ENCODE measurements at regions not wholly inside any gene's neighbourhood (a gene's known extent, or its start where the extent isn't known, plus 50 kb on each side); places are given as distances from the start of the nearest gene placed in this dataset.

DNA sequence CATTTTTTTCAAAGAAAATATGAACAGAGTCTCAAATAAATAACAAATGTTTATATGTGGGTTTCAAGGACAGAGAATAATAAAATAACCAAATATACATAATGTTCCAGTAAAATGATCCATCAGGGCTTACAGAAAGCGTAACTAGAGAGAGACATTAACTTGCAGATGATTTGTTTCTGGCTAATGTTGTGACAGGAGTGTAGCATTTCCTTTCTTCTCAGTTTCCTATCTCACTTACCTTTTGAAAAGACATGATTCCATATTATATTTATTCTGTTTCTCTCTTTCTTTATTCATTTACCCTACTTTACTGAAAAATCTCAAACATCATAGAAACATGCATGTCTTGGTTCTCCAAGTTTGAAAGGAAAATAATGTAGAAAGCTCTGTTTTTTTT lies 451.3 kb upstream of the CDH9 start:
- Histone ChIP-seq H3K36me3 (no peaks in the 10 kb centered on the region), H3K27ac (no peak overlapping the region), H3K4me3 (no peak overlapping the region), H3K27me3 (no peaks in the 10 kb centered on the region), H3K4me1 (no peaks in the 10 kb centered on the region), H3K9me3 (no peaks in the 10 kb centered on the region)
- in situ Hi-C loops (cut with MboI; ENCODE audit: low pct_ligation_motif_present in 1 of 4, low pct_unique_long_range_greater_than_20kb in 1 of 4, low sequenced_read_pairs in 3 of 4): no loop called here
- TF ChIP-seq POLR2A (IDR thresholded peaks at IDR 0.05) (no peak), EP300 (IDR thresholded peaks at IDR 0.05; ENCODE audit: low read depth) (no peak), POLR2AphosphoS5 (IDR thresholded peaks at IDR 0.05) (no peak)
- TF ChIP-seq, protein P1, sequence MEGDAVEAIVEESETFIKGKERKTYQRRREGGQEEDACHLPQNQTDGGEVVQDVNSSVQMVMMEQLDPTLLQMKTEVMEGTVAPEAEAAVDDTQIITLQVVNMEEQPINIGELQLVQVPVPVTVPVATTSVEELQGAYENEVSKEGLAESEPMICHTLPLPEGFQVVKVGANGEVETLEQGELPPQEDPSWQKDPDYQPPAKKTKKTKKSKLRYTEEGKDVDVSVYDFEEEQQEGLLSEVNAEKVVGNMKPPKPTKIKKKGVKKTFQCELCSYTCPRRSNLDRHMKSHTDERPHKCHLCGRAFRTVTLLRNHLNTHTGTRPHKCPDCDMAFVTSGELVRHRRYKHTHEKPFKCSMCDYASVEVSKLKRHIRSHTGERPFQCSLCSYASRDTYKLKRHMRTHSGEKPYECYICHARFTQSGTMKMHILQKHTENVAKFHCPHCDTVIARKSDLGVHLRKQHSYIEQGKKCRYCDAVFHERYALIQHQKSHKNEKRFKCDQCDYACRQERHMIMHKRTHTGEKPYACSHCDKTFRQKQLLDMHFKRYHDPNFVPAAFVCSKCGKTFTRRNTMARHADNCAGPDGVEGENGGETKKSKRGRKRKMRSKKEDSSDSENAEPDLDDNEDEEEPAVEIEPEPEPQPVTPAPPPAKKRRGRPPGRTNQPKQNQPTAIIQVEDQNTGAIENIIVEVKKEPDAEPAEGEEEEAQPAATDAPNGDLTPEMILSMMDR (IDR thresholded peaks at IDR 0.05): no peak
- intact Hi-C loops (cut with DNase I; ENCODE audit: low total_unique reads): no loop called here
- WGBS, 2 donors (ENCODE audit: low coverage in 1 of 2): 73 to 80% methylated on average over 1 of the region's 1 CpG
- no peak for DNase-seq

DNA sequence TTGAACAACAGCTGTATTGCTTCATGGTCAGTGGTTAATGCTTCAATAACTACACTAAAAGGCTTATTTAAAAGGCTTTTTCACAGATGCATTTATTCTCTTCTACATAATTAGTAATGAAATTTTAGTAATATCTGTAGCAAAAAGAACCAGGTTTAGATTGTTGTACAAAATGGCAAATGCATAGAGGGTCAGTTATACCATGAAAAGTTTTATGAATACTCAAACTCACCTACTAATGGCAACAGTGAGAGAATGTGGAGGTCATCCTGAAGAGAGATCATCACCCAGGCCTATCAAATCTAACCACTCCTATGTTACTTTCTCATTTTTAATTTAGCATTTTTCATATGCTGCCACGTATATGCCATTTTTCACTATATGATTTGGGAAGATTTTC lies 444.3 kb upstream of the CDH9 start:
- 82% methylated on average over 1 of the region's 1 CpG for WGBS, 2 donors (ENCODE audit: low coverage in 1 of 2)
- Histone ChIP-seq H3K4me3 (no peak overlapping the region), H3K27me3 (no peaks in the 10 kb centered on the region), H3K27ac (no peak overlapping the region), H3K9me3 (peaks cover 2 to 3% of the 10 kb centered on the region in 2 donors), H3K36me3 (no peaks in the 10 kb centered on the region), H3K4me1 (no peaks in the 10 kb centered on the region)
- intact Hi-C loops (cut with DNase I; ENCODE audit: low total_unique reads) (no loop called here), in situ Hi-C loops (cut with MboI; ENCODE audit: low pct_ligation_motif_present in 1 of 4, low pct_unique_long_range_greater_than_20kb in 1 of 4, low sequenced_read_pairs in 3 of 4) (no loop called here)
- DNase-seq: no peak
- TF ChIP-seq, protein P1 (IDR thresholded peaks at IDR 0.05): no peak
- no peak for TF ChIP-seq EP300 (IDR thresholded peaks at IDR 0.05; ENCODE audit: low read depth)
- TF ChIP-seq POLR2A (IDR thresholded peaks at IDR 0.05): no peak
- no peak for TF ChIP-seq POLR2AphosphoS5 (IDR thresholded peaks at IDR 0.05)

DNA sequence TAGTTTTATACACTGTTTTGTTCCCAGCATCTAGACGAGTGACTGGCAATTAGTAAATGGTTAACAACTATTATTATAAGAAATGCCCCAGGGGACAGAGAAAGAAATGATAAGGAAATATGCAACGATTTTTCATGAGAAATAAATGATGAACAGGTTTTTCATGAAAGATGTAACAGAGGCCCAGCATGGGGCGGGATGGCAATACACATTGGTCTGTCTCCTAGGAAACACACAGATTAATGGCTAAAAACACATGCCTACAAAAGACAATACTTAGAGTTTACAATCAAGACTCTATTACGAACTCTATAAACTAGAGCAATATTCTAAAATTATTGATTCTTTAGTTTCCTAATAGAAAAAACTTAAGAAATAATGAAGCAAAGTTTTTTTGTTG lies 441.5 kb upstream of the CDH9 start:
- TF ChIP-seq POLR2AphosphoS5 (IDR thresholded peaks at IDR 0.05) (no peak), EP300 (IDR thresholded peaks at IDR 0.05; ENCODE audit: low read depth) (no peak), POLR2A (IDR thresholded peaks at IDR 0.05) (no peak)
- TF ChIP-seq, protein P1 (IDR thresholded peaks at IDR 0.05): no peak
- 68 to 71% methylated on average over 4 of the region's 4 CpGs for WGBS, 2 donors (ENCODE audit: low coverage in 1 of 2)

DNA sequence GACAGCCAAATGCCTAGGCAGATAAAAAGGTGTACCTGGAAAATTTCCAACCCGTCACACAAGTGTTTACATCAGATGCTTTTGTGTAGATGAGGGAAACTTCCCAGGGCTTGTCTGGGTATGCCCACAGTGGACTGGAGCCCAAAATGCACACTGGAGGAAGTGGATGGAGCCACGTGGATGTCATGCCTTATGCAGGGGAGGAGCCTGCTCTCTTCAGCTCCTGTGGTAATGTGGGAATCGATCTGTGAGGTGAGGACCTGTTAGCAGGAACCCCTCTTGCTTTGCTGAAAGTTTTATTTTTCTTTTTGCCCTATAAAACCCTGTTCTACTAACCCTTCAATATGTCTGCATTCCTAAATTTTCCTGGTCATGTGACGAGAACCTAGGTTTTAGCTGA lies 439.2 kb upstream of the CDH9 start:
- WGBS, 2 donors (ENCODE audit: low coverage in 1 of 2): 53 to 58% methylated on average over 3 to 4 of the region's 4 CpGs
- in situ Hi-C loops (cut with MboI; ENCODE audit: low pct_ligation_motif_present in 1 of 4, low pct_unique_long_range_greater_than_20kb in 1 of 4, low sequenced_read_pairs in 3 of 4) (no loop called here), intact Hi-C loops (cut with DNase I; ENCODE audit: low total_unique reads) (no loop called here)
- no peak overlapping the region for H3K27ac ChIP-seq
- H3K36me3 ChIP-seq: no peaks in the 10 kb centered on the region
- DNase-seq: no peak
- no peak overlapping the region for H3K4me3 ChIP-seq
- no peaks in the 10 kb centered on the region for H3K27me3 ChIP-seq
- peaks cover 8 to 15% of the 10 kb centered on the region in 2 donors for H3K9me3 ChIP-seq
- no peaks in the 10 kb centered on the region for H3K4me1 ChIP-seq
- TF ChIP-seq POLR2AphosphoS5 (IDR thresholded peaks at IDR 0.05): no peak

More for the DNA sequence above, 441.5 kb upstream of the CDH9 start:
- Histone ChIP-seq H3K4me3 (no peak overlapping the region), H3K9me3 (peaks cover 8 to 15% of the 10 kb centered on the region in 2 donors), H3K27ac (no peak overlapping the region), H3K36me3 (no peaks in the 10 kb centered on the region), H3K27me3 (no peaks in the 10 kb centered on the region), H3K4me1 (no peaks in the 10 kb centered on the region)
- DNase-seq: no peak
- in situ Hi-C loops (cut with MboI; ENCODE audit: low pct_ligation_motif_present in 1 of 4, low pct_unique_long_range_greater_than_20kb in 1 of 4, low sequenced_read_pairs in 3 of 4) (no loop called here), intact Hi-C loops (cut with DNase I; ENCODE audit: low total_unique reads) (no loop called here)

GRCh38 chr5:27476356-27476988 lies 438.1 kb upstream of the CDH9 start:
- TF ChIP-seq POLR2A (IDR thresholded peaks at IDR 0.05): no peak
- TF ChIP-seq, protein P1 (IDR thresholded peaks at IDR 0.05): no peak
- no peak for TF ChIP-seq POLR2AphosphoS5 (IDR thresholded peaks at IDR 0.05)
- TF ChIP-seq EP300 (IDR thresholded peaks at IDR 0.05; ENCODE audit: low read depth): no peak
- Histone ChIP-seq H3K4me3 (no peak overlapping the region), H3K9me3 (peaks cover 8 to 15% of the 10 kb centered on the region in 2 donors), H3K27ac (no peak overlapping the region), H3K27me3 (no peaks in the 10 kb centered on the region), H3K4me1 (no peaks in the 10 kb centered on the region), H3K36me3 (no peaks in the 10 kb centered on the region)
- 71 to 79% methylated on average over 2 of the region's 2 CpGs for WGBS, 2 donors (ENCODE audit: low coverage in 1 of 2)
- in situ Hi-C loops (cut with MboI; ENCODE audit: low pct_ligation_motif_present in 1 of 4, low pct_unique_long_range_greater_than_20kb in 1 of 4, low sequenced_read_pairs in 3 of 4) (no loop called here), intact Hi-C loops (cut with DNase I; ENCODE audit: low total_unique reads) (no loop called here)
- no peak for DNase-seq
